Left lung (tissue), 4 donors: ENCODE measurements at regions not wholly inside any gene's neighbourhood (a gene's known extent, or its start where the extent isn't known, plus 50 kb on each side); places are given as distances from the start of the nearest gene placed in this dataset.
"Not testable (repeated sequence)": the region's sequence is repeated elsewhere in the genome, so short reads cannot be mapped to it uniquely, and the experiment has no call there.

Experiments
- ATAC-seq: fragments of 200-7000 bp; cut with Tn5 transposase; one replicate; pipeline ENCODE4 v1.9.1; 2020; ENCODE audit warnings: moderate library complexity
- DNase-seq, 4 donors: peaks; one replicate each; pipeline ENCODE4 v3.0.0-alpha.2; 2013 to 2020
- H3K27ac ChIP-seq, 2 donors: fragments of 200-600 bp; sonication (generic) in 1 of 2; one replicate each; pipeline versions ENCODE4 v1.5.0 to v1.8.0; 2020 to 2021
- H3K27me3 ChIP-seq, 2 donors: fragments of 200-600 bp; sonication (generic) in 1 of 2; one replicate each; pipeline versions ENCODE4 v1.5.0 to v1.8.0; 2020 to 2021
- H3K36me3 ChIP-seq, 2 donors: fragments of 200-600 bp; sonication (generic) in 1 of 2; one replicate each; pipeline versions ENCODE4 v1.5.0 to v1.8.0; 2020 to 2021
- H3K4me1 ChIP-seq, 2 donors: fragments of 200-600 bp; one replicate each; pipeline ENCODE4 v1.8.0; 2021
- H3K4me3 ChIP-seq, 2 donors: fragments of 200-600 bp; sonication (generic) in 1 of 2; one replicate each; pipeline versions ENCODE4 v1.5.0 to v1.8.0; 2020 to 2021; ENCODE audit warnings: mild to moderate bottlenecking in 1 of 2
- H3K9me3 ChIP-seq, 2 donors: fragments of 200-600 bp; sonication (generic) in 1 of 2; one replicate each; pipeline versions ENCODE4 v1.5.0 to v1.8.0; 2020 to 2021
- intact Hi-C, 2 donors: fragments of 100-400 bp; cut with DNase I; formaldehyde crosslinking; loops; one replicate each; pipeline versions ENCODE4 v1.11.2 to v1.14.2; 2022
- TF ChIP-seq, protein P1 (sequence below), 2 donors: fragments of 200-600 bp; sonication (generic) in 1 of 2; IDR thresholded peaks; one replicate each; pipeline versions ENCODE4 v1.5.0 to v1.8.0; 2021; ENCODE audit warnings: antibody characterized with exemption in 2 of 2
- donor health status: DM: no; HTN: yes; CAD: no.
- donor health status: DM: no; HTN: no; CAD: no.

DNA sequence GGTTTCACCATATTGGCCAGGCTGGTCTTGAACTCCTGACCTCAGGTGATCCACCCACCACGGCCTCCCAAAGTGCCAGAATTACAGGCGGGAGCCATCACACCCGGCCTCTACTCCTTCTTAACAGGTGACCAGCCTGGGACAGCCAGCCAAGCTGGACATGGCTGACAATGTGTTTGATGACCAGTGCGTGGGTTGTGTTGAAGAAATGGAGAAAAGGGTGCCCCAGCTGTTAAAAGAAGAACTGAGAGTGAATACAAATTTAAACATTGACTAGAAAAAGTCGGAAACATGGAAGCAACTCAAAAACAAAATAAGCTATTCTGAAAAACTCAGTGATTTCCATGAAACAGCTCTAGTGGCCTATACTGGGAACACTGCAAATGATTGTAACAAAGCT lies 86.5 kb upstream of the CLPB start:
- Histone ChIP-seq H3K9me3 (no peaks in the 10 kb centered on the region), H3K36me3 (no peaks in the 10 kb centered on the region), H3K27me3 (no peaks in the 10 kb centered on the region), H3K4me3 (no peak overlapping the region), H3K27ac (no peak overlapping the region), H3K4me1 (peaks cover 0 to 10% of the 10 kb centered on the region in 2 donors)
- DNase-seq = no peak
- intact Hi-C loops = no loop called here
- ATAC-seq = no peak
- TF ChIP-seq, protein P1, sequence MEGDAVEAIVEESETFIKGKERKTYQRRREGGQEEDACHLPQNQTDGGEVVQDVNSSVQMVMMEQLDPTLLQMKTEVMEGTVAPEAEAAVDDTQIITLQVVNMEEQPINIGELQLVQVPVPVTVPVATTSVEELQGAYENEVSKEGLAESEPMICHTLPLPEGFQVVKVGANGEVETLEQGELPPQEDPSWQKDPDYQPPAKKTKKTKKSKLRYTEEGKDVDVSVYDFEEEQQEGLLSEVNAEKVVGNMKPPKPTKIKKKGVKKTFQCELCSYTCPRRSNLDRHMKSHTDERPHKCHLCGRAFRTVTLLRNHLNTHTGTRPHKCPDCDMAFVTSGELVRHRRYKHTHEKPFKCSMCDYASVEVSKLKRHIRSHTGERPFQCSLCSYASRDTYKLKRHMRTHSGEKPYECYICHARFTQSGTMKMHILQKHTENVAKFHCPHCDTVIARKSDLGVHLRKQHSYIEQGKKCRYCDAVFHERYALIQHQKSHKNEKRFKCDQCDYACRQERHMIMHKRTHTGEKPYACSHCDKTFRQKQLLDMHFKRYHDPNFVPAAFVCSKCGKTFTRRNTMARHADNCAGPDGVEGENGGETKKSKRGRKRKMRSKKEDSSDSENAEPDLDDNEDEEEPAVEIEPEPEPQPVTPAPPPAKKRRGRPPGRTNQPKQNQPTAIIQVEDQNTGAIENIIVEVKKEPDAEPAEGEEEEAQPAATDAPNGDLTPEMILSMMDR (IDR thresholded peaks at IDR 0.05) = no peak

GRCh38 chr11:72519882-72520281 lies 85.6 kb upstream of the CLPB start:
- intact Hi-C loops, H3K36me3 ChIP-seq, H3K4me3 ChIP-seq, DNase-seq, H3K27ac ChIP-seq, H3K9me3 ChIP-seq, H3K4me1 ChIP-seq, H3K27me3 ChIP-seq: not testable (repeated sequence)
- peak; percentile 19 for ATAC-seq

DNA sequence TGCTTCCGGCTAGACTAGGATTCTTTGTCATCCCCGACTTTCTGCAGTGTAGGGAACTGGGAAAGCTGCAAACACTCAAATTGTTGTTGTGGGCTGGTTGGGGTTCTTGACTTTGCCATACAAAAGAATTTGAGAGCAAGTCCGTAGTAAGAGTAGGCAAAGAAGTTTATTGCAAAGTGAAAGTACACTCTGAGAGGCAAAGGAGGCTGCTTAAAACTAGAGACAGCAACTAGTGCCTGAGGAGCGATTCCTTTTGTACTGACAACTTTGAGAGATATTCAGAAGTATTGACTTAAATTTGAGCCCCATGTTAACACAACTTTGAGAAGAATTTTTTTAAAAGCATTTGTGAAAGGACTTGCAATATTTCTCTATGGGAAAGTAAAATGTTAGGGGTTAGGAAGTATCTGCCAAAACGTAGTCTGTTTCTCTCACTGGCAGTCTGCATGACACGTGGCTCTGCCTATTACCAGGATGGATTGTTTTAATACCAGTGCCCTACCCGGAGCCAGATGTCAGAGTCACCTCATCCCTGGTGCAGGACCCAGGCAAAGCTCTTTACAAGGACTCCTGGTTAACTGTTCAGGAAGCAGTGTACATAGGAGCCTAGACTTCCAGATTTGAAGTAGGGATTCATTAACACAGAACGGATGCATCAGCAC lies 85.0 kb upstream of the CLPB start:
- DNase-seq (peak in 1 of 4 donors; percentile 3), ATAC-seq (peak; percentile 78)
- peak overlapping the region; percentile 7 to 18 for H3K4me3 ChIP-seq
- TF ChIP-seq, protein P1 (IDR thresholded peaks at IDR 0.05) = no peak
- peaks cover 0 to 10% of the 10 kb centered on the region in 2 donors for H3K4me1 ChIP-seq
- H3K27ac ChIP-seq = peak overlapping the region; percentile 34 to 44
- H3K9me3 ChIP-seq = peaks cover 0 to 7% of the 10 kb centered on the region in 2 donors
- H3K36me3 ChIP-seq = no peaks in the 10 kb centered on the region
- intact Hi-C loops = no loop called here
- H3K27me3 ChIP-seq = no peaks in the 10 kb centered on the region

- Histone ChIP-seq H3K27me3 (no peaks in the 10 kb centered on the region), H3K27ac (no peak overlapping the region), H3K9me3 (peaks cover 0 to 25% of the 10 kb centered on the region in 2 donors), H3K4me3 (no peak overlapping the region), H3K4me1 (peaks cover 0 to 6% of the 10 kb centered on the region in 2 donors), H3K36me3 (no peaks in the 10 kb centered on the region)
- no peak for DNase-seq
- no peak for ATAC-seq
- intact Hi-C loops = no loop called here
- TF ChIP-seq, protein P1 (IDR thresholded peaks at IDR 0.05) = no peak
Observed at GRCh38 chr11:72514331-72514730, 80.0 kb upstream of the CLPB start.

DNA sequence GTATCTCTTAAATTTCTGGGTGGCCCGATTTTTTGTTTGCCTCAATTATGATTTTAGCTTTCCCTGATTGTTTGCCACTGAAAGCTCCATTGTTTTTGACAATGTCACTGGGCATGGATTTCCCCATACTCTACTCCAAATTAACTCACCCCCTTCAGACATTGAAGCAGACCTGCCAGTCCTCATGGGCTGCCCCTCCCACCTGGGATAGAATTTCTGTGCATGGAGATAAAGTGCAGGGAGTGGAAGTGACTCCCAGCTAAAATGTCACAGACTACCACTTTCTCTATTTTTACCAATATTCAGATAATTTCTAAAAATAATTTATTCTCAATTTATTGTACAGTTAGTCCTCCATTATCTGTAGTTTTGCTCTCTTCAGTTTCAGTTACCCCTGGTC lies 79.1 kb upstream of the CLPB start:
- TF ChIP-seq, protein P1 (IDR thresholded peaks at IDR 0.05) = no peak
- H3K4me3 ChIP-seq = no peak overlapping the region
- no peaks in the 10 kb centered on the region for H3K27me3 ChIP-seq
- no peaks in the 10 kb centered on the region for H3K36me3 ChIP-seq
- peaks cover 0 to 32% of the 10 kb centered on the region in 2 donors for H3K9me3 ChIP-seq
- intact Hi-C loops = no loop called here
- no peak overlapping the region for H3K27ac ChIP-seq
- ATAC-seq (no peak), DNase-seq (no peak)
- no peaks in the 10 kb centered on the region for H3K4me1 ChIP-seq

DNA sequence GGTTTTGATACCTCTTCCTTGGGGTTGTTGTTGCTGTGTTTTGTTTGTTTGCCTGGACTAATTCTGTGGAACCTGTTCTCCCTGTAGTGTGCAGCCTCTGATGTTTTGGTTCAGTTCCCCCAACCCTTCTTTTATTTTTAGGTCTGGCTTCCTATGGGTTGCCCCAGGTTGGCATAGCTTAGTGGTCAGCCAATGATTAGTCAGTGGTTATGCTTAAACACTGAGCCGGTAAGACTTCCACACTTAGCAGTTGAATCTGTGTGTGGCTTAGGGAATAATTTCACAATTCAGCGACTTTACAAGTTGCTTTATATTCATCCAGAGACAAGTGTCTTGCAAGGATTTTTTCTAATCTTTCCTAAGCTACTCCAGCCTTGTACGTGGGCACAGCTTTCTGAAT lies 78.6 kb upstream of the CLPB start:
- H3K36me3 ChIP-seq = no peaks in the 10 kb centered on the region
- TF ChIP-seq, protein P1 (IDR thresholded peaks at IDR 0.05) = no peak
- H3K9me3 ChIP-seq = peaks cover 0 to 33% of the 10 kb centered on the region in 2 donors
- intact Hi-C loops = no loop called here
- ATAC-seq (no peak), DNase-seq (no peak)
- H3K4me1 ChIP-seq = no peaks in the 10 kb centered on the region
- H3K4me3 ChIP-seq = no peak overlapping the region
- H3K27ac ChIP-seq = no peak overlapping the region
- H3K27me3 ChIP-seq = no peaks in the 10 kb centered on the region
